Muscle layer of colon (tissue), 2 donors: ENCODE measurements at regions not wholly inside any gene's neighbourhood (a gene's known extent, or its start where the extent isn't known, plus 50 kb on each side); places are given as distances from the start of the nearest gene placed in this dataset.
"Not testable (repeated sequence)": the region's sequence is repeated elsewhere in the genome, so short reads cannot be mapped to it uniquely, and the experiment has no call there.

Source experiments
- H3K27ac ChIP-seq: one replicate; pipeline ENCODE4 v1.7.0; 2013; ENCODE audit warnings: low read depth, mild to moderate bottlenecking, low read length, moderate library complexity
- H3K27me3 ChIP-seq, 2 donors: one replicate each; pipeline ENCODE4 v1.7.0; 2013; ENCODE audit warnings: low read length in 2 of 2, mild to moderate bottlenecking in 2 of 2; ENCODE audit not compliant: insufficient read depth in 2 of 2, control insufficient read depth in 1 of 2
- H3K36me3 ChIP-seq: one replicate; pipeline ENCODE4 v1.7.0; 2013; ENCODE audit warnings: mild to moderate bottlenecking, low read length; ENCODE audit not compliant: insufficient read depth
- H3K4me1 ChIP-seq: one replicate; pipeline ENCODE4 v1.7.0; 2013; ENCODE audit warnings: mild to moderate bottlenecking, low read length; ENCODE audit not compliant: insufficient read depth
- H3K4me3 ChIP-seq, 2 donors: one replicate each; pipeline ENCODE4 v1.7.0; 2013; ENCODE audit warnings: low read length in 2 of 2, low read depth in 1 of 2, mild to moderate bottlenecking in 1 of 2, moderate library complexity in 1 of 2
- H3K9ac ChIP-seq: one replicate; pipeline ENCODE4 v1.7.0; 2013; ENCODE audit warnings: low read length
- H3K9me3 ChIP-seq: one replicate; pipeline ENCODE4 v1.7.0; 2013; ENCODE audit warnings: mild to moderate bottlenecking, low read length
- donor health status: abdominal sarcoma.
- donor health status: Adenocarcinoma of cecum.

- H3K9ac ChIP-seq = no peak overlapping the region
- no peak overlapping the region for H3K27ac ChIP-seq
- no peaks in the 10 kb centered on the region for H3K9me3 ChIP-seq
- H3K27me3 ChIP-seq = no peaks in the 10 kb centered on the region
- H3K36me3 ChIP-seq = no peaks in the 10 kb centered on the region
- H3K4me3 ChIP-seq = no peak overlapping the region
- H3K4me1 ChIP-seq = no peaks in the 10 kb centered on the region
Observed at GRCh38 chr10:64753516-64753915, 1232.3 kb downstream of the REEP3 start.

DNA sequence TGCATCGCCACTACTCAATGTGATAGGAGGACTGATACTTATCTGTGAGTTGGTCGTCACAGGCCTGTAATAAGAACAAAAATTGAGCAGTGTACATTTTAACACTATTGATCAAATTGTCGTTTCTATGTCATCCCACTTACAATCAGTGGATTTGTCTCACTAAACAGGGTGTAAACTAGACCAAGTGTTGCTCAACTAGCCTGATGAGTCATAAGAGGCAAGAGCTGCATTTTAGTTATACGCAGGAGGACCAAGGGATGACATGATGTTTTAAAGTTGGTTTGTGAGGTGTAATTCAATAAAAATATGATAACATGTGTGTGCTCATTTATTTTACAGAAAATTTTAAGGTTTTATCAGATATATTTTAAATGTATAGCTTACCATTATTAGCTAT is 1239.2 kb downstream of the REEP3 start:
- Histone ChIP-seq H3K4me1 (no peaks in the 10 kb centered on the region), H3K27ac (no peak overlapping the region), H3K27me3 (no peaks in the 10 kb centered on the region), H3K36me3 (no peaks in the 10 kb centered on the region), H3K9me3 (no peaks in the 10 kb centered on the region), H3K4me3 (no peak overlapping the region), H3K9ac (no peak overlapping the region)

DNA sequence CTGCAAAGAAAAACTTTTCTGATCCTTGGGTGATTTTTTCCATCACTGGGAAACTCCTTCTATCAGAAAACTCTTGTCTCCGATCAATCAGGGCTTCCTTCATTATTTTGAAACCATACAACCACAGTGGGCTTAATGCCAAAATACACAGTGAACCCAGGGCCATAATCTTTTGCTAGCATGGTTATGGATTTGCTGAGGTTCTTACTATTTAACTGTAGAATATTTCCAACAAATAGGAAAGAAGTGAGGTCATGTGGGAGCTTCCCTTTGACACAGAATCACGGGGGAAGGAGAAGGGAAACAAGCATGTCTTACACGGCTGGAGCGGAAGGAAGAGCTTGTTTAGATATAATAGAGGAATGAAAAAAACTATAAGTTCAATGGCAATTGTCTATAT is 1241.7 kb downstream of the REEP3 start:
- Histone ChIP-seq H3K36me3 (no peaks in the 10 kb centered on the region), H3K27me3 (no peaks in the 10 kb centered on the region), H3K27ac (no peak overlapping the region), H3K4me1 (no peaks in the 10 kb centered on the region), H3K4me3 (no peak overlapping the region), H3K9me3 (no peaks in the 10 kb centered on the region), H3K9ac (no peak overlapping the region)

DNA sequence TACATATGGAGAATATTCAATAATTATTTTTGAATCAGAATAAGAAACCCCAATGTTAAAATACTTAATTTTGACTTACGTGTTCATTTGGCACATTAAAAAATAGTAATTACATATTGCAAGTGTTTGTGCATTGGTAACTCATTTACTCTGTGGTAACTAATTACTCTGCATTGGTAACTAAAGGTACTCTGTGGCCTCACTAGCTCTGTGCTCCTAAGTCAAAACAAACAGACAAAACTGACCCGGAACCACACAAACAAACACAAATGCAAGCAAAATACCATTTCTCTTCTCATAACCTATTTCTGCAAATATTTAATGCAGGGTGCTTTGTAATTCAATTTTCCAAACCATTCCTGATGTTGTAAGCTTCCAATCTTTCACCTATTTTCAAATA is 1244.3 kb downstream of the REEP3 start:
- no peaks in the 10 kb centered on the region for H3K36me3 ChIP-seq
- H3K27me3 ChIP-seq = no peaks in the 10 kb centered on the region
- H3K4me3 ChIP-seq = no peak overlapping the region
- no peak overlapping the region for H3K27ac ChIP-seq
- no peak overlapping the region for H3K9ac ChIP-seq
- no peaks in the 10 kb centered on the region for H3K4me1 ChIP-seq
- H3K9me3 ChIP-seq = no peaks in the 10 kb centered on the region

DNA sequence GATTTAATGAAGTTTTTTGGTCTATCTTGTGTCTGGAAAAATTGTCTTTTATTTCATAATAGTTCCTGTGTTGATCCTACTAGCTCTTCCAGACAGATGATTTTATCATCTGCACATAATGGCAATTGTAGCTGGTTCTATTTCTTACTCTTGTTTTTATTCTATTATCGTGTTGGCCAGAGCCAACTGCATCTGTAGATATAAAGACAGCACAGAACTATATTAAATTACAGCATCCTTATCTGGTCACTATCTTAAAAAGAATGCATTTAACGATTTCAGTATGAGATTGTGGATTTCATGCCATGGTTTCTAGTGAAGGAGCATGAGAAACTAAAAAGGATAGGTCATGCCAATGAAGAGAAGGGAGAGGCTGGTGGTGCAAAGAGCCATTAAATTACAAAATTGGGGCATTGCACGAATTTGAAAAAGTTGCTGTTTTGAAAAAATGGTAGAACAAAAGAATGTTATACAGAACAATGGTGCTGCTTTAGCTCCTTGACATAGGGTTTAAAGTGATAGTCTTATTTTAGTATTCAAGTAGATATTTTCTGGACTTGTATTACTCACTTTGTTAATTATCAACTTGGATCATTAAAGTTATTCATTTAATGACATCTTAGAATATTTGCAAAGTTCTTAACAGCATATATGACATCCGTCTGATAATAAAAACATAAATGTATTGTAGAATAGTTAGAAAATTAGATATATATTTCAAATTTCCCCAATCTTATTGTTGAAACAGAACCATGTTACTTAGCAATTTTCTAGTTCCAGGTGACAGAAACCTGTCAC is 1250.3 kb downstream of the REEP3 start:
- H3K27ac ChIP-seq = no peak overlapping the region
- no peaks in the 10 kb centered on the region for H3K36me3 ChIP-seq
- H3K27me3 ChIP-seq = no peaks in the 10 kb centered on the region
- no peak overlapping the region for H3K9ac ChIP-seq
- H3K4me3 ChIP-seq = no peak overlapping the region
- no peaks in the 10 kb centered on the region for H3K4me1 ChIP-seq
- no peaks in the 10 kb centered on the region for H3K9me3 ChIP-seq

GRCh38 chr10:64773357-64773756 is 1252.2 kb downstream of the REEP3 start:
- Histone ChIP-seq H3K9me3 (no peaks in the 10 kb centered on the region), H3K4me1 (no peaks in the 10 kb centered on the region), H3K4me3 (no peak overlapping the region), H3K27me3 (no peaks in the 10 kb centered on the region), H3K36me3 (no peaks in the 10 kb centered on the region), H3K27ac (no peak overlapping the region), H3K9ac (no peak overlapping the region)

- not testable (repeated sequence) for H3K4me1 ChIP-seq, H3K27me3 ChIP-seq, H3K36me3 ChIP-seq, H3K27ac ChIP-seq, H3K9me3 ChIP-seq, H3K9ac ChIP-seq, H3K4me3 ChIP-seq
Observed at GRCh38 chr10:64784451-64784850, 1263.2 kb downstream of the REEP3 start.

DNA sequence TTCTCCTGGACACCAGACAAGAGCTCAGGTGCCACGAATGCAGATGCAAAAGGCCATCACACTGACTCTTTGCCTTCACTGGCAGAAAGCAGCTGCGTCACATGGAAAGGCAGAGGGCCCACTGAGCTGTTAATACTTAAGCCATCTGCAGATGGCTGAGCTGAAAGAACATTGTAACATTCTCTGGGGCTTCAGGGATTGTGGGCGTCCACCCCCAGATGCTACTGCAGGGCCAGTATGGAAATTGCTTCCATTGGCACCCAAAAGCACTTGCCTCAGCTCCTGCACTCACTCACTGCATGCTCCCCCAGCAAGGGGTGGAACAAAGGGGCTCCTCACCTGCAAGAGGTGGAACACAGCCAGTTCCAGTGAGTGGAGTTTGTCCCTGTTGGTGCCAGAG is 1264.6 kb downstream of the REEP3 start:
- H3K9ac ChIP-seq = no peak overlapping the region
- no peak overlapping the region for H3K4me3 ChIP-seq
- H3K27me3 ChIP-seq = no peaks in the 10 kb centered on the region
- H3K36me3 ChIP-seq = no peaks in the 10 kb centered on the region
- no peaks in the 10 kb centered on the region for H3K9me3 ChIP-seq
- H3K27ac ChIP-seq = no peak overlapping the region
- H3K4me1 ChIP-seq = no peaks in the 10 kb centered on the region

- Histone ChIP-seq H3K27ac (no peak overlapping the region), H3K36me3 (no peaks in the 10 kb centered on the region), H3K4me3 (no peak overlapping the region), H3K4me1 (no peaks in the 10 kb centered on the region), H3K27me3 (no peaks in the 10 kb centered on the region), H3K9ac (no peak overlapping the region), H3K9me3 (no peaks in the 10 kb centered on the region)
Observed at GRCh38 chr10:64786989-64787388, 1265.8 kb downstream of the REEP3 start.

DNA sequence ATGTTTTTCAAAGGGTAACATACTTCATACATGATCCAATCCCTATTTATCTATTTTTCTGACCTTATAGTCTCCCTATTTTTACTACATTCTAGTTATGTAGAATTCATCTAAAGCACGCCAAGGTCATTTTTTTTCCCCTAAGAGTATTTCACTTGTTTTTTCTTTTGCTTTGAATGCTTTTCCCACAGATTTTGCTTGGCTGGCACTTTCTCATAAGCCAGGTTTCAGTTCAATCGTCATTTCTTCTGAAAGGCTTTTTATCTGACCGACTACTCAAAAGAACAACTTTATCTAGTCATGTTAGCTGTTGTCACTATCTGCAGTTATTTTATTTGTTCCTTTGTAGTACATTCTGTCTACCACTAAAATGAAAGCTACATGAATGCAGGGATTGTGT is 1274.6 kb downstream of the REEP3 start:
- no peak overlapping the region for H3K27ac ChIP-seq
- H3K4me1 ChIP-seq = no peaks in the 10 kb centered on the region
- H3K36me3 ChIP-seq = no peaks in the 10 kb centered on the region
- H3K27me3 ChIP-seq = no peaks in the 10 kb centered on the region
- no peak overlapping the region for H3K4me3 ChIP-seq
- no peaks in the 10 kb centered on the region for H3K9me3 ChIP-seq
- H3K9ac ChIP-seq = no peak overlapping the region

DNA sequence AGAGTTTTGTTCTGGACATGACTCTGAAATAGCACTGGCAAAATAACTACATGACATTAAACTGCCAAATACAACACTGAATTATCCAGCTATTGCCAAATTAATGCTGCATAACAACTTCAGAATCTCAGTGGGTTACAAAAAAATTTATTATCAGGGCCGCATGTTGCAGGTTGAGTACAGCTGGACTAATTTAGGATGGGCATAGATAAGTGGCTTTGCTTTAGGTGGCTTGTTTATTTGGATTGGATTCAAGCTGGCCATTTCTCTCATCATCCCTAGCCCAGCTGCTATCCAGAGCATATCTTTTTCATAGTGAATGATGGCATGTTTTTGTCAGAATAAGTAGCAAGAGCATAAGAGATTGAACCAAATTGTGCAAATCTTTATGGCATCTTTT is 1277.1 kb downstream of the REEP3 start:
- Histone ChIP-seq H3K36me3 (no peaks in the 10 kb centered on the region), H3K9ac (no peak overlapping the region), H3K4me1 (no peaks in the 10 kb centered on the region), H3K27me3 (no peaks in the 10 kb centered on the region), H3K27ac (no peak overlapping the region), H3K4me3 (no peak overlapping the region), H3K9me3 (no peaks in the 10 kb centered on the region)

GRCh38 chr10:64808233-64808632 is 1287.0 kb downstream of the REEP3 start:
- H3K27me3 ChIP-seq, H3K4me3 ChIP-seq, H3K27ac ChIP-seq, H3K9me3 ChIP-seq, H3K9ac ChIP-seq, H3K4me1 ChIP-seq, H3K36me3 ChIP-seq: not testable (repeated sequence)
